Liver (tissue), 3 donors: ENCODE measurements at regions not wholly inside any gene's neighbourhood (a gene's known extent, or its start where the extent isn't known, plus 50 kb on each side); places are given as distances from the start of the nearest gene placed in this dataset.

Experiments
- CTCF ChIP-seq: fragments of 150-350 bp; IDR thresholded peaks from 2 replicates; pipeline ENCODE4 v1.5.1; 2017; ENCODE audit warnings: improper control_type of control experiment, low read depth, low read length; ENCODE audit not compliant: missing input control
- EGR1 ChIP-seq, 2 donors: IDR thresholded peaks; 2 replicates each; pipeline ENCODE4 v1.6.1; 2016 to 2018; ENCODE audit warnings: antibody characterized with exemption in 2 of 2, low read depth in 2 of 2
- GABPA ChIP-seq, 2 donors: IDR thresholded peaks in 1 of 2; conservative IDR thresholded peaks in 1 of 2; 2 replicates each; pipeline ENCODE4 v1.6.1; 2016; ENCODE audit warnings: antibody characterized with exemption in 2 of 2, mild to moderate bottlenecking in 1 of 2, moderate library complexity in 1 of 2
- HNF4A ChIP-seq, 2 donors: conservative IDR thresholded peaks; 2 replicates each; pipeline ENCODE4 v1.6.1; 2016; ENCODE audit warnings: antibody characterized with exemption in 2 of 2, mild to moderate bottlenecking in 2 of 2
- HNF4G ChIP-seq: IDR thresholded peaks from 2 replicates; pipeline ENCODE4 v1.6.1; 2016; ENCODE audit warnings: antibody characterized with exemption
- JUND ChIP-seq, 2 donors: IDR thresholded peaks; 2 replicates each; pipeline ENCODE4 v1.6.1; 2016; ENCODE audit warnings: antibody characterized with exemption in 2 of 2
- RXRA ChIP-seq, 2 donors: IDR thresholded peaks; 2 replicates each; pipeline ENCODE4 v1.6.1; 2017 to 2018; ENCODE audit warnings: antibody characterized with exemption in 2 of 2, mild to moderate bottlenecking in 1 of 2
- SP1 ChIP-seq: IDR thresholded peaks from 2 replicates; pipeline ENCODE4 v1.6.1; 2018; ENCODE audit warnings: antibody characterized with exemption, mild to moderate bottlenecking
- TAF1 ChIP-seq: conservative IDR thresholded peaks from 2 replicates; pipeline ENCODE4 v1.6.1; 2016; ENCODE audit warnings: antibody characterized with exemption, mild to moderate bottlenecking
- YY1 ChIP-seq: IDR thresholded peaks from 2 replicates; pipeline ENCODE4 v1.6.1; 2016; ENCODE audit warnings: antibody characterized with exemption, mild to moderate bottlenecking
- ZBTB33 ChIP-seq: IDR thresholded peaks from 2 replicates; pipeline ENCODE4 v1.6.1; 2016; ENCODE audit warnings: antibody characterized with exemption
- TF ChIP-seq, protein P1 (sequence below): IDR thresholded peaks from 2 replicates; pipeline ENCODE4 v1.6.1; 2016; ENCODE audit warnings: antibody characterized with exemption
- TF ChIP-seq, protein P2 (sequence below): IDR thresholded peaks from 2 replicates; pipeline ENCODE4 v1.6.1; 2016; ENCODE audit warnings: antibody characterized with exemption, mild to moderate bottlenecking
- donor health status: healthy.
- donor health status: healthy.

- TF ChIP-seq CTCF: no peak
- no peak for TF ChIP-seq JUND (IDR thresholded peaks at IDR 0.05)
- no peak for TF ChIP-seq YY1
- no peak for TF ChIP-seq SP1
- no peak for TF ChIP-seq ZBTB33
- TF ChIP-seq, protein P1, sequence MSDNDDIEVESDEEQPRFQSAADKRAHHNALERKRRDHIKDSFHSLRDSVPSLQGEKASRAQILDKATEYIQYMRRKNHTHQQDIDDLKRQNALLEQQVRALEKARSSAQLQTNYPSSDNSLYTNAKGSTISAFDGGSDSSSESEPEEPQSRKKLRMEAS: no peak
- no peak for TF ChIP-seq GABPA (IDR thresholded peaks at IDR 0.05 in 1 of 2, conservative IDR thresholded peaks at IDR 0.05 in 1 of 2)
- TF ChIP-seq, protein P2, sequence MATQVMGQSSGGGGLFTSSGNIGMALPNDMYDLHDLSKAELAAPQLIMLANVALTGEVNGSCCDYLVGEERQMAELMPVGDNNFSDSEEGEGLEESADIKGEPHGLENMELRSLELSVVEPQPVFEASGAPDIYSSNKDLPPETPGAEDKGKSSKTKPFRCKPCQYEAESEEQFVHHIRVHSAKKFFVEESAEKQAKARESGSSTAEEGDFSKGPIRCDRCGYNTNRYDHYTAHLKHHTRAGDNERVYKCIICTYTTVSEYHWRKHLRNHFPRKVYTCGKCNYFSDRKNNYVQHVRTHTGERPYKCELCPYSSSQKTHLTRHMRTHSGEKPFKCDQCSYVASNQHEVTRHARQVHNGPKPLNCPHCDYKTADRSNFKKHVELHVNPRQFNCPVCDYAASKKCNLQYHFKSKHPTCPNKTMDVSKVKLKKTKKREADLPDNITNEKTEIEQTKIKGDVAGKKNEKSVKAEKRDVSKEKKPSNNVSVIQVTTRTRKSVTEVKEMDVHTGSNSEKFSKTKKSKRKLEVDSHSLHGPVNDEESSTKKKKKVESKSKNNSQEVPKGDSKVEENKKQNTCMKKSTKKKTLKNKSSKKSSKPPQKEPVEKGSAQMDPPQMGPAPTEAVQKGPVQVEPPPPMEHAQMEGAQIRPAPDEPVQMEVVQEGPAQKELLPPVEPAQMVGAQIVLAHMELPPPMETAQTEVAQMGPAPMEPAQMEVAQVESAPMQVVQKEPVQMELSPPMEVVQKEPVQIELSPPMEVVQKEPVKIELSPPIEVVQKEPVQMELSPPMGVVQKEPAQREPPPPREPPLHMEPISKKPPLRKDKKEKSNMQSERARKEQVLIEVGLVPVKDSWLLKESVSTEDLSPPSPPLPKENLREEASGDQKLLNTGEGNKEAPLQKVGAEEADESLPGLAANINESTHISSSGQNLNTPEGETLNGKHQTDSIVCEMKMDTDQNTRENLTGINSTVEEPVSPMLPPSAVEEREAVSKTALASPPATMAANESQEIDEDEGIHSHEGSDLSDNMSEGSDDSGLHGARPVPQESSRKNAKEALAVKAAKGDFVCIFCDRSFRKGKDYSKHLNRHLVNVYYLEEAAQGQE: no peak
- no peak for TF ChIP-seq RXRA (IDR thresholded peaks at IDR 0.05)
- no peak for TF ChIP-seq TAF1
- no peak for TF ChIP-seq HNF4G
- no peak for TF ChIP-seq EGR1 (IDR thresholded peaks at IDR 0.05; ENCODE audit: low read depth in 2 of 2)
- no peak for TF ChIP-seq HNF4A (conservative IDR thresholded peaks at IDR 0.05)
Measured at GRCh38 chr1:55864251-55864650, 649.1 kb upstream of the USP24 start.
